Suprapubic skin (tissue), 4 donors: ENCODE measurements at regions not wholly inside any gene's neighbourhood (a gene's known extent, or its start where the extent isn't known, plus 50 kb on each side); places are given as distances from the start of the nearest gene placed in this dataset.

Experiments used
- DNase-seq, 2 donors: peaks; one replicate each; pipeline ENCODE4 v3.0.0-alpha.2; 2019; ENCODE audit warnings: low spot score in 2 of 2
- H3K27ac ChIP-seq: fragments of 200-600 bp; sonication (generic); one replicate; pipeline ENCODE4 v1.5.1; 2019
- H3K27me3 ChIP-seq: fragments of 200-600 bp; sonication (generic); one replicate; pipeline ENCODE4 v1.5.1; 2019
- H3K36me3 ChIP-seq: fragments of 200-600 bp; sonication (generic); one replicate; pipeline ENCODE4 v1.5.1; 2019
- H3K4me1 ChIP-seq: fragments of 200-600 bp; sonication (generic); one replicate; pipeline ENCODE4 v1.5.1; 2019
- H3K4me3 ChIP-seq: fragments of 200-600 bp; sonication (generic); one replicate; pipeline ENCODE4 v1.5.1; 2019; ENCODE audit warnings: mild to moderate bottlenecking
- H3K9me3 ChIP-seq: fragments of 200-600 bp; sonication (generic); one replicate; pipeline ENCODE4 v1.5.1; 2019
- CTCF ChIP-seq, 2 donors: fragments of 200-600 bp in 1 of 2; fragments of 450-650 bp in 1 of 2; sonication (generic) in 1 of 2; IDR thresholded peaks; one replicate each; pipeline ENCODE4 v1.5.1; 2016 to 2019; ENCODE audit warnings: antibody characterized with exemption in 2 of 2, mild to moderate bottlenecking in 1 of 2, moderate library complexity in 1 of 2
- EP300 ChIP-seq: sonication (generic); formaldehyde crosslinking; IDR thresholded peaks from one replicate; pipeline ENCODE4 v1.6.1; 2017; ENCODE audit warnings: antibody characterized with exemption
- POLR2A ChIP-seq, 2 donors: fragments of 450-650 bp; IDR thresholded peaks; one replicate each; pipeline ENCODE4 v1.6.1; 2017; ENCODE audit warnings: antibody characterized with exemption in 2 of 2, mild to moderate bottlenecking in 2 of 2, moderate library complexity in 2 of 2
- POLR2AphosphoS5 ChIP-seq, 3 donors: sonication (generic); formaldehyde crosslinking; IDR thresholded peaks; one replicate each; pipeline ENCODE4 v1.6.1; 2017; ENCODE audit warnings: antibody characterized with exemption in 3 of 3
- WGBS: methylation state at CpG from one replicate; pipeline ENCODE4 v1.1.5; 2018; 5-methylcytosine and 5-hydroxymethylcytosine counted together

- peaks cover 2% of the 10 kb centered on the region for H3K27me3 ChIP-seq
- DNase-seq, result no peak
- H3K36me3 ChIP-seq, result no peaks in the 10 kb centered on the region
- TF ChIP-seq POLR2A (IDR thresholded peaks at IDR 0.05), result no peak
- no peak for TF ChIP-seq EP300
- no peak for TF ChIP-seq POLR2AphosphoS5 (IDR thresholded peaks at IDR 0.05)
- TF ChIP-seq CTCF (IDR thresholded peaks at IDR 0.05), result no peak
- no peaks in the 10 kb centered on the region for H3K9me3 ChIP-seq
- H3K27ac ChIP-seq, result no peak overlapping the region
- no peak overlapping the region for H3K4me3 ChIP-seq
- 89% methylated on average over 6 of the region's 6 CpGs for WGBS
- H3K4me1 ChIP-seq, result no peaks in the 10 kb centered on the region
Observed at GRCh38 chr2:196502386-196502785, 137.1 kb upstream of the CCDC150 start.

GRCh38 chr2:196503398-196503797, 136.1 kb upstream of the CCDC150 start:
- TF ChIP-seq CTCF (IDR thresholded peaks at IDR 0.05) (no peak), EP300 (no peak), POLR2A (IDR thresholded peaks at IDR 0.05) (no peak), POLR2AphosphoS5 (IDR thresholded peaks at IDR 0.05) (no peak)
- no peak for DNase-seq
- H3K9me3 ChIP-seq, result no peaks in the 10 kb centered on the region
- no peak overlapping the region for H3K4me3 ChIP-seq
- no peaks in the 10 kb centered on the region for H3K36me3 ChIP-seq
- no peak overlapping the region for H3K27ac ChIP-seq
- H3K4me1 ChIP-seq, result no peaks in the 10 kb centered on the region
- H3K27me3 ChIP-seq, result peaks cover 2% of the 10 kb centered on the region
- WGBS, result 90% methylated on average over 4 of the region's 4 CpGs

- H3K9me3 ChIP-seq, result no peaks in the 10 kb centered on the region
- no peak for DNase-seq
- H3K4me3 ChIP-seq, result no peak overlapping the region
- H3K4me1 ChIP-seq, result no peaks in the 10 kb centered on the region
- H3K36me3 ChIP-seq, result no peaks in the 10 kb centered on the region
- no peak for TF ChIP-seq POLR2AphosphoS5 (IDR thresholded peaks at IDR 0.05)
- no peak for TF ChIP-seq EP300
- TF ChIP-seq POLR2A (IDR thresholded peaks at IDR 0.05), result no peak
- no peak for TF ChIP-seq CTCF (IDR thresholded peaks at IDR 0.05)
- peaks cover 2% of the 10 kb centered on the region for H3K27me3 ChIP-seq
- no peak overlapping the region for H3K27ac ChIP-seq
Observed at GRCh38 chr2:196504788-196505187, 134.7 kb upstream of the CCDC150 start.

- no peak overlapping the region for H3K27ac ChIP-seq
- H3K27me3 ChIP-seq, result no peaks in the 10 kb centered on the region
- TF ChIP-seq EP300 (no peak), CTCF (IDR thresholded peaks at IDR 0.05) (no peak), POLR2A (IDR thresholded peaks at IDR 0.05) (no peak), POLR2AphosphoS5 (IDR thresholded peaks at IDR 0.05) (no peak)
Observed at GRCh38 chr2:196510246-196510645, 129.3 kb upstream of the CCDC150 start.

GRCh38 chr2:196511258-196512168, 128.0 kb upstream of the CCDC150 start:
- H3K27me3 ChIP-seq, result no peaks in the 10 kb centered on the region
- DNase-seq, result no peak
- H3K27ac ChIP-seq, result no peak overlapping the region
- no peaks in the 10 kb centered on the region for H3K9me3 ChIP-seq
- no peaks in the 10 kb centered on the region for H3K36me3 ChIP-seq
- peaks cover 24% of the 10 kb centered on the region for H3K4me1 ChIP-seq
- 70% methylated on average over 3 of the region's 3 CpGs for WGBS
- no peak overlapping the region for H3K4me3 ChIP-seq
- TF ChIP-seq CTCF (IDR thresholded peaks at IDR 0.05) (no peak), POLR2AphosphoS5 (IDR thresholded peaks at IDR 0.05) (no peak), EP300 (no peak), POLR2A (IDR thresholded peaks at IDR 0.05) (no peak)

More at GRCh38 chr2:196510246-196510645, 129.3 kb upstream of the CCDC150 start:
- no peak for DNase-seq
- peaks cover 16% of the 10 kb centered on the region for H3K4me1 ChIP-seq
- 50% methylated on average over 1 of the region's 1 CpG for WGBS
- no peaks in the 10 kb centered on the region for H3K9me3 ChIP-seq
- no peaks in the 10 kb centered on the region for H3K36me3 ChIP-seq
- no peak overlapping the region for H3K4me3 ChIP-seq
